Stimulated activated CD4-positive, alpha-beta T cell treated with anti-CD3 and anti-CD28 coated beads, TNF-alpha, amount 100 ng/mL, for 24 hours (primary cell): ENCODE measurements at regions not wholly inside any gene's neighbourhood (a gene's known extent, or its start where the extent isn't known, plus 50 kb on each side); places are given as distances from the start of the nearest gene placed in this dataset.
"Not testable (repeated sequence)": the region's sequence is repeated elsewhere in the genome, so short reads cannot be mapped to it uniquely, and the experiment has no call there.

Experiments
- DNase-seq, 3 experiments: peaks; one replicate each; pipeline ENCODE4 v3.0.0-alpha.2; 2020; ENCODE audit warnings: low read depth in 3 of 3

GRCh38 chr1:30099587-30100523, 623.5 kb downstream of the MATN1 start:
- DNase-seq = no peak

DNA sequence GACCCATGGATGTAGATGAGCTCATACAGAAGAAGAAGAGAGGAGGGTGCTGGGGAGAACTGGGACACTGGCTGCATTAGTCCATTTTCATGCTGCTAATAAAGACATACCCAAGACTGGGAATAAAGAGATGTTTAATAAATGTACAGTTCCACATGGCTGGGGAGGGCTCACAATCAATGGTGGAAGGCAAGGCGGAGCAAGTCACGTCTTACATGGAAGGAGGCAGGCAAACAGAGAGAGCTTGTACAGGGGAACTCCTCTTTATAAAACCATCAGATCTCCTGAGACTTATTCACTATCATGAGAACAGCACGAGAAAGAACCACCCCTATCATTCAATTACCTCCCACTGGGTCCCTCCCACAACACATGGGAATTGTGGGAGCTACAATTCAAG, 625.5 kb downstream of the MATN1 start:
- DNase-seq = not testable (repeated sequence)

- DNase-seq = no peak
Observed at GRCh38 chr1:30095451-30096025, 627.8 kb downstream of the MATN1 start.

DNA sequence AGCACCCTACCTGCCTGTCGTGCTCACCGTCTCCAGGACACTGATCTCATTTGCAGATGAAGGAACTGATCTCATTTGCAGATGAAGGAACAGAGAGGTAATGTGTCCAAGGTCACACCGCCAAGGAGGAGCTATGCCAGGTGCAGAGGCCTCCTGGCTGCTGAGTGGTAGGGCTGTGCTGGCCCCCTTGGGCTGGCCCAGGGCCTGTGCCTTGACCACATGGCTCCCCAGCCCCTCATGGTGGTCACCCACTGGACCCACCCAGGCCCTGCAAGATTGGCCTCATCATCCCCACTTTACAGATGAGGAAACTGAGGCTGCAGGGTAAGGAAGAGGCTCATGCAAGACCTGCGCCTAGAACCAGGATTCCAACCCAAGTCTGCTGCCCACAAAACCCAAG, 628.3 kb downstream of the MATN1 start:
- no peak for DNase-seq

DNA sequence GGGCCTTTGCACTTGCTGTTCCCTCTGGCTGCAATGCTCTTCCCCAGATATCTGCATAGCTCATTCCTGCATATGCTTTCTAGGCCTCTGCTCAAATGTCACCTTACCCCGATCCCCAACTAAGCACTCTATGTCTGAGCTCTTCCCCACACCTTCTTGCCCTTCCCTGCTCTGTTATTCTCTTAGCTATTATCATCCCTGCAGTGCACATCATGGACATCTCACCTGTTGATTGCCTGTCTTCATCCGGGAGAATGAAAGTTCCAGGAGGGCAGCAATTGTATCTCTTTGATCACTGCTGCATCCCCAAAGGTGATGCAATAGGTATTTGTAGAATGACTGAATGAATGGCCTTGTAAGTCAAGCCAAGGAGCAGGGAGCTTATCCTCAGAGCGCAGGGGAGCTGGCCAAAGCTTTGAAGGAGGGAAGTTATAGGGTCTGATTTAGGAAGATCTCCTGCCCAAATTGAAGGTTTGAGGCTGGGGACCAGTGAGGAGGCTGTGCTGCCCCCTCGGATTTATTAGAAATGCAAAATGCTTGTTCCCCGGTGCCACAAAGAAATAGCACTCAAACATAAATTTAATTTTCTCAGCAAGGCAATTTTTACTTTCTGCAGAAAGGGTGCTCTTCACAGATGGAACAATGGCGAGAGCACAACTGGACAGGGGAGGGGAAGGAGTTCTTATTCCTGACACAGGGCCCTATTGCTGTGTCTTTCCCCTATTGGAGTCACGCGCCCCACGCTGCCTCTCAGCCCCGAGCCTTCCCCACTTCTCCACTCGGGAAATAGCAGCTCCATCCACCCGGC, 631.1 kb downstream of the MATN1 start:
- DNase-seq = no peak

DNA sequence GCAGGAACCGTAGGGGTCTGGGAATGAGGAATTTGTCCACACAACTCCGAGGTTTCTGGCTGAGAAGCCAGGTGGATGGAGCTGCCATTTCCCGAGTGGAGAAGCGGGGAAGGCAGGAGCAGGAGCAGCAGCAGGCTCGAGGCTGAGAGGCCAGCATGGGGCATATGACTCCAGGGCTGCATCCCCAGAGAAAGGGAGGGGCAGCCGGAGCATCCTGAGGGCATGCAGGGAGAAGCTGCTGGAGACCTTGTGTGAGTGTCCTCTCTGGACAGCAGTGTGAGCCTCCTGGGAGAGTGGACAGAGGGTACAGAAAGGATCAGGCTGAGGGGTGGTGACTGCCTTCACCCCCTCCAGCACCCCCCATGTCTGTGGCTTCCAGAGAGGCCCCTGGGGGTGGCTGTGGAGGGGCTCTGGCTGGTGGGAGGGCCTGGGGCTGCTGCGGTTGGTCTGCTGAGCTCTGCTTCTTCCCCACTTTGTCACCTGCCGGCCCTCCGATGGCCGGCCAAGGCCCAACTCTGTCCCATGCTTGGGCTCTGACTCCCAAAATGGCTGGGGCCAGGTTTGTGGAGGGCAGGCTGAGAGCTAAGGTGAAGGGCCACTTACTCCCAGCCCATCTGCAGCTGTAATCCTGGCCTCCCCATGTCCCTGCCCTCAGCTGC, 633.1 kb downstream of the MATN1 start:
- no peak for DNase-seq

- no peak for DNase-seq
Observed at GRCh38 chr1:30089024-30089430, 634.4 kb downstream of the MATN1 start.

DNA sequence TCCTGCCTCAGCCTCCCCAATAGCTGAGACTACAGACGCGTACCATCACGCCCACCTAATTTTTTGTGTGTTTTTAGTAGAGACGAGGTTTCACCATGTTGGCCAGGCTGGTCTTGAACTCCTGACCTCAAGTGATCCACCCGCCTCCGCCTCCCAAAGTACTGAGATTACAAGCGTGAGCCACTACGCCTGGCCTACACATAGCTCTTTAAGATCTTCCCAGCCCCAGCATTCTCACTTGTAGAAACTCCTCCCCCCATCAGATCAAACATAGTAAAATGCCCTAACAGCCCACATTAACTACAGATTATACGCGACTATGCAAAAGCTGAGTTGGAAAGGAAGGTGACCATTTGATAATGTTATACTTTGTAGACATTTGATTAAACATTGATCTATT, 634.8 kb downstream of the MATN1 start:
- DNase-seq = no peak

GRCh38 chr1:30087465-30087864, 635.9 kb downstream of the MATN1 start:
- DNase-seq = no peak

DNA sequence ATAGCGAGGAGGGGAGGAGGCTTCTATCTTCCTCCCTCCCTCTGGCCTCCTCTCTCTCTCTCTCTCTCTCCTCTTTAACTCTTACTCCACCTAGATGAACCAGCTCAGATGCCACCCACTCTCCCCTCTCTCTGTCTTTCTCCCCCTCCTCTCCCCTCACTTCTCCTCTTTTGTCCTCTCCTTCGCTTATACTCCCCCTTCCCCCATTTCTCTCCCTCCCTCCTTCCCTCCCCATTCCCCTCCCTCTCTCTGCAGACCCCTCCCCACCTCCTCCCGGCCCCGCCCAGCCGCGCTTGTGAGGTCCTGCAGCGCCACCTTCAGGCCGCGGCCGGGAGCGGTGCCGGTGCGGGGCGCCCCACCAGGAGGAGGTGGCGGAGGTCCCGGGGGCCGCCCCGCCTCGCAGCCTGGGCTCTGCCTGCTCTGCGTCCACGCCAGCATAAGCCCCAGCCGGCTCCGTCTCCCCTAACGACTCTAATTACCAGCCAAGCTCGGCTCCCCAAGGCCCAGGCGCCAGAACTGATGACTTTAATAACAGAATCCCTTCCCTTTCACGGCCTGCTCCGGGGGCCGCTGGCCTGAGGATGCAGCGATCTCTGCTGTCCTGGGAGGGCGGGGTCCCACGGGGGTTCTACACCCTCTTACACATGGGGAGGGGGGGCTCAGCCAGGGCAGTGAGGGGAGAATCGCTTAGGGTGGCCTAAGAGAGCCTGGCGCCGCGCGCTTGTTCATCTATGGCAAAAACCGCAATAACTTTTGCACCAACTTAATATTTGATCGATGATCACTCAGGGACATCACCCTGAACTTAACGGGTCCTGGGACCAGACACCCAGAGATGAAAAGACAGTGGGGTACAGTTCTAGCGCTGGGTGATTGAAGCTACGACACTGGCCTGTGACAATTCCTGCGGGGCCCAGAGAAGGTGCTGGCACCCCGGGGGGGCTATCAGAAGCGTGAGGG, 637.3 kb downstream of the MATN1 start:
- DNase-seq = peak in 2 of 3 experiments; percentile 8 to 40

GRCh38 chr1:30084909-30085571, 638.3 kb downstream of the MATN1 start:
- no peak for DNase-seq

- DNase-seq = no peak
Observed at GRCh38 chr1:30083800-30084464, 639.5 kb downstream of the MATN1 start.

GRCh38 chr1:30081379-30082102, 641.8 kb downstream of the MATN1 start:
- no peak for DNase-seq

DNA sequence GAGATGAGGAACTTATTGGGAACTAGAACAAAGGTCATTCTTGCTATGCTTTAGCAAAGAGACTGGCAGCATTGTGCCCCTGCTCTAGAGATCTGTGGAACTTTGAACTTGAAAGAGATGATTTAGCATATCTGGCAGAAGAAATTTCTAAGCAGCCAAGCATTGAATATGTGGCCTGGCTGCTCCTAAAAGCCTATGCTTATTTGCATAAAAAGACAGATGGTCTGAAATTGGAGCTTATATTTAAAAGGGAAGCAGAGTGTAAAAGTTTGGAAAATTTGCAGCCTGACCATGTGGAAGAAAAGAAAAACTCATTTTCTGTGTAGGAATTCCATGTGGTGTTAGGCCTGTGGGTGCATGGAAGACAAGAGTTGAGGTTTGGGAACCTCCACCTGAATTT, 647.5 kb downstream of the MATN1 start:
- not testable (repeated sequence) for DNase-seq

GRCh38 chr1:30068787-30069472, 654.5 kb downstream of the MATN1 start:
- DNase-seq = no peak

- no peak for DNase-seq
Observed at GRCh38 chr1:30064547-30064946, 658.8 kb downstream of the MATN1 start.

DNA sequence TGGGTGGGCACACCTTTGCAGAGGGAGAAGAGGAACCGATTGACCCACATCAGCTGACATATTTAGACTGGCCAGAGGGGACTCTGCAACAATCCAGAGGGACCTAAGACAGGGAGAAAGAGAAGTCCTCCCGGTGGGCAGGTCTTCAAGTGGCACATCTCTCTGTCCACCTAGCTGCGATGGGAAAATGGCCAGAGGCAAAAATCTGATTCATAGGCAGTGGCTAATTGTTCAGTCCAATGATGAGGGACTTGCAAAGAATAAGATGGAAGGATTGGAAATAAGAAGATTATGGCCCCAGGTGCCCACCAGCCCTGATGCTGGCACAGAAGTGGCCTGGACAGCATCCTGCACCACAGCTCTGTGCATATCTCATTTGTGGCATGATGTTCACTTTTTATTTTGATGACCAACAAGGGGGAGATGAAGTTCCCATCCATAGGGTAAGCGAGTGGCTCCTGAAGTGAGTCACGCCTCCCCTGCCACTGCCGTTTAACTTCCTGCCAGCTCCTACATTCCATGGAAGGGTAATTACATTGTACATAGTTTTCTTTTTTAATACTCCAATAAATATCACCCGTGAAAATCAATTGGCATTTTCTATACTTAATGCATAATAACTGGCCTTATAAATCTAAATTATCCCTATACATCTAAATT, 659.6 kb downstream of the MATN1 start:
- no peak for DNase-seq
